IPS DF 4.7 (cell line): ENCODE measurements at regions not wholly inside any gene's neighbourhood (a gene's known extent, or its start where the extent isn't known, plus 50 kb on each side); places are given as distances from the start of the nearest gene placed in this dataset.

Experiments
- DNase-seq: peaks from one replicate; pipeline ENCODE4 v3.0.0-alpha.2; 2013; ENCODE audit warnings: low spot score; ENCODE audit errors: extremely low read depth

DNA sequence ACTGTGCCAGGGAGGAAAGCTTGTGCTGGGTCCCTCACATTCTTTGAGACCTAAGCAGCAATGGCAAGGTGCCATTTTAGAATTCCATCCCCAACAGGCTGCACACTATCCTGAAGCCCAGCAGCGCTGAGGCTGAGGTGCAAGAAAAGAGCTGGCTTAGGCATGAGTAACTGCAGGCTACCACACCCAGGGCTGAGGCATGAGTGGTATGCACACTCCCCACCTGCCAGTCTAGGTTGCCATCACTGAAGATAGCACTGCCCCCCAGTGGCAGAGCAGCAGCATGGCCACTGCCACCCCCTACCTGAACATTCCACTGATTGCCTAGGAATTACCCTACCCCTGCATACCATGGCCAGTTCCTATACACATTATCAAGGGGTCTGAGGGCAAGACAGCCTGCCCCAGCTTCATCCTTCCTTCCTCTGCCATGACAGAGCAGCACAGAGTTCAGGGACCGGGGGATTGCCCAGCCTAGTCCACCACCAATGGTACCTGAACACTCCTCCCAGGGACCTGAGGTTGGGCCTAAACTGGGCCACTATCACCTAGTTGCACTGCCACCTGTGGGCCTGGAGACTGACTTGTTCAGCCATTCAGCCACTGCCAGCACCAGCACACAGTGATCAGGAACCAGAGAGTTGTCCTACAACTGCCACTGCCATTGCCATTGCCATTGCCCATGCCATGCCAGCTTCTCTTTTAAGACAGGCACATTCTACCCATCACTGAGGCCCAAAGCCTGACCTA, 129.8 kb downstream of the SATB1 start:
- peak; percentile 74 for DNase-seq

DNA sequence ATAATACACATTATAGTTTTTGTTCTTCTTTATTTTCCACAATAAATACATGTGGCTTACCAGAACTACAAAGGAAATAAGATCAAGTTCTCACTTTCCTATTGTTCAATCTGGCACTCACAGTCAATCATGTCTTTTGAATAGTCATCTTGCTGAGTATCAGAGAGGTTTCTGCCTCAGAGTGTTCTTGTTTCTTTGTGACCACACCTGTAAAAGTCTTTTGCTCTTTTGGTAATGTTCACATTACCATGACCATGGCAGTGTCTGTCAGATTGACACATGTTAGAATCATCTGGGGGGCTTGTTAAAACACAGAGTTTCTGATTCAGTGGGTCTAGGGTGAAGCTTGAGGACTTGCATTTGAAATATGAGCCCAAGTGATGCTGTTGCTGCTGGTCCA, 135.0 kb downstream of the SATB1 start:
- DNase-seq, result no peak

DNA sequence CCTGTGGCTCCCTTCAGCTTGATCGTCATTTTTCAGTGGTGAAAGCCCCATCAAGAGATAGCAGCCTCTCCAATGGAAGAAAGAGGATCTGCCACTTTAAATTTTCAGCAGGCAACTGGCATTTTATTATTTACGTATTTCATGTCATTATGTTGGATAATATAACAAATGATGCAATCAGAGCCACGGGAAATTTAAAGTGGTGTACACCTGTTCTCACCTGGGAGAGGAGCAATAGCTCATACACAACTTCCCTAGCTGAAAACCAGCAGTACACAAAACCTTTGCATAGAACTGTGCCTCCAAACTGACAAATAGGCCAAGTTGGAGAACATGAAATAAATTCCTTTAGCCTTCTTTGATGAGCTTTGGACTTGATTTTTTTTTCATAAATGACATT, 136.9 kb downstream of the SATB1 start:
- no peak for DNase-seq

DNA sequence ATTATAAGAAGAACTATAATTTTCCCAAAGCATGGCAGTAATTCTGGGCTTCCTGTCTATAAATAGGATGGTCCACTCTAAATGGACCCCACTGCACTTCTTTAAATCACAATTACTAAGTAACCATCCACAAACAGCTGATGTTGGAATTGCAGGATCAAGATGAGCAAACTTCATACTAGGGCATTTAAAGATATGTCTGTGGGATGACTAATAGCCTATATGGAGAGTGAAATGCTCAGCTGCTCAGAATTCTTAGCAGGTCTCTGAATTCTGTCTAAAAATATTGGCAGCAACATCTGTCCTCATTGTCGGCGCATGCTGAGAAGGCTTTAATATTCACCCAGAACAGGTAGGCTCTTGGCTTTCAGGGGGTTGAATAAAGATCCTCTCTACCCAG, 140.4 kb downstream of the SATB1 start:
- DNase-seq, result no peak

DNA sequence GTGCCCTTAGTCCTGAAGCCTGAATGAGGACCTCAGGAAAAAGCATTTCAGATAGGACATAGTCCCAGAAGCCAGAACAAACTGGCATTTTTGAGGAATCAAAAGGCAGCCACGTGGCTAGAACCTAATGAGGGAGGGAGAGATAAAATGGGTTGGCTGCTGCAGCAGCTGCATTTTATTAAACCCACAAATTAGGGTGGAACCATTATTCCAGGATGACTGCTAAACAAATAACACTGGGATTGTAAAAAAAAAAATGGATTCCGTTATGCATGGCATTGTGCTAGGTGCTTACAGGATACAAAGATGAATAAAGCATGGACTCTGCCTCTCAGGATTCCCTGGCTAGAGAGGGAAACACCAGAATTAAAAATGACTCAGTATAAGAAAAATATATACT, 141.5 kb downstream of the SATB1 start:
- DNase-seq, result no peak

DNA sequence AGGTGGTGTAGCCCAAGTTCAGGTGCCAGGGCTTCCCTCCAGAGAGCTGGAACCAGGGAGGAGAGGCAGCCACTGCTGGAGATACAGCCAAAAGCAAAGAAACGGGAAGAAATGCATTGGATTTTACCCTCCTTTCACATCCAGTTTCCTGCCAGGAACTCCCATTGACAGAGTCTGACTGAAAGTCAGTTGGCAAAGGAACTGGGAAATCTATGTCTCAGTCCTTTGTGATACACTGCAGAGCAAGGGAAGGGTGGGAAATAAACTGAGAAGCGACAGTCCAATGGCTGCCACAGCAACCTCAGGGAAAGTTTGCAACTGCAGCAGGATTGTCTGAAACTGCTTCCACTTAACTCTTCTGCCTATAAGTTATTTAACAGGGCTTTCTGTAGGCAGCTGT, 142.6 kb downstream of the SATB1 start:
- DNase-seq, result no peak

DNA sequence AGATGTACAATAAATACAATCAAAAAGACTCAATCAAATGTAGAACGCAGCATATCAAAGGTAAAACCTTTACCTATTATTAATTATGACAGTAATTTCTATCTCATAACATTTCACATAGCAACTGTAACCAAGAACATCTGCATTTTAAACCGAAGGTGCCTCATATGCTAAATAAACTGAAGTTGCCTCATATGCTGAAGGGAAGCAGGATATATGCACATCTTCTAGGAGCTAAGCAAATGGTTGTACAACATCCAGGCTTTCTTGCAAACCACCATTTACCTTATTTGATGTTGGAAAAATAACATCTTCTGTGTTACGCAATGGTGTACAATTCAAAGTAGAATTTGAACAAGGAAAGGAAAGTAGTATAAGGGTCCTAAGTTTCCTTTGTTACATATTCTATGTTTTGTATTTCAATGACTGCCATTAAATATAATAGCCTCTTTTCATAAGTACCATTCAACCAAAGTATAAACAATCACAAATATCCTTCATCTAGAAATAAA, 145.9 kb downstream of the SATB1 start:
- no peak for DNase-seq

DNA sequence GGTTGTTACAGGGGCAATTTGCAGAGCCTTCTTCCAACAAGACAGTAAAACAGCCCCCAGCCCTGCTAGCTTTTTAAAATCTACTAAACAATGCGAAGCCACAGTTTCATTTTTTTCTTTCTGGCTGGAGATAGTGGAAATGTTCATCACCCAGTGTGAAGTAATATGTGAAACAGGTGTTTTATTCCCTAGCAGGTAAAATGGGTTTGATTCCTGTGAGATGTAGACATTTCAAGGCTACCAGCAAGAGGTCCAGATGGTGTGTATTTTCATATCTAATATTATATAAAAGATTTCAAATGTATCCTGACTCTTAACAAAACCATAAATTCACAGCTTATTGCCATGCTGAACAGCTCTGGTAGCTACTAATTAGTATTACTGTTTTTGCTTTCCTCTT, 160.3 kb downstream of the SATB1 start:
- no peak for DNase-seq

DNA sequence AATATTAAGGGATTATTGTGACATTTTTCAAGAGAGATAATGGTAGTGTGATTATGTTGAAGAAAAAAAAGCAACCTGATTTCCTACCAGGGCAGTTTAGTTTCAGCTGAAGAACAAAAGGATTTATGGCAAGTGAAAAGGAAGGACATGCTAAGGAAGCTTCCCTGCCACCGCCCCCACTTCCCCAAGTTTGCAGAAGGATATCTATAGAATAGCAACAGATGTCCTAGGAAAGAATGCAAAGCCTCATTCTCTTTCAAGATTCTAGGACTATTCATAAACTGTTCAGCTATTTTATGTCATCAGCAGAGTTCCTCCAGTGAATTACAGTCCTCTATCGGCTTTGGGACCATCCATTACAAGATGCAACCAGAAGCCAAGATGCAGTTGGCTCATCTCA, 160.8 kb downstream of the SATB1 start:
- no peak for DNase-seq

DNA sequence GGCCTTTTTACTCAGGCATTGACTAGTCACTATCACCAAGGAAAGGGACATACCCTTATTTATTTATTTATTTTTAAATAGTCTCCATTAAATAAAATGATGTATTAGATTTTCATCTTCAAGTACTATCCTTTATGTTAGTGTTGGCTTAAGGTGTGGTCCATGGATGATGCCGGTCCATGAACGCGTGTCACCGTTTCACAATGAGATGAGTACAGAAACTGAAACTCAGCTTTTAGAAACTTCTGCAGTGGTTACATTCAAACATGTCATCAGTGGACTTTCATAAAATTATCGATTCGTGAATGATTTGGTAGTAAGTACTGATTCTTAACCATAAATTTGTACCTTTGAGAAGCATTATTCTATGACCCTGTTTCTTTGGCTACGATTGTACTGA, 166.6 kb downstream of the SATB1 start:
- no peak for DNase-seq

DNA sequence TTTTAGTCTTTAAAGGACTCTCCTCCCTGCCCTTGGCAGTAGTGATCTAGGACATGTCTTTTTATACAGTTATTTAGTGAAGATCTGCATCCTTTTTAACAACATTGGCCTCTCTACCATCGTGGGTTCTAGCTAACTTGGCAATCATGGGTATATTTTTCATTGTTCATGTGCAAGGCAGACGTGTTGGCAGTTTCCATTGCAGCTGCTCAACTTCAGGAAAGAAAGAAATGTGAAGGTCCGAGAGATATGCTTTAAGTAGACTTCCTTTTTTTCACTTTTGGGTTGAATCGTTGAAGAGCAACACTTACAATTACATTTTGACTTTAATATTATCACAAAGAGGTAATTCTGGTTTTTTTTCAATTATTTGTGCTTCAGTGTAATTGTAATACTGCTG, 172.6 kb downstream of the SATB1 start:
- DNase-seq, result no peak

DNA sequence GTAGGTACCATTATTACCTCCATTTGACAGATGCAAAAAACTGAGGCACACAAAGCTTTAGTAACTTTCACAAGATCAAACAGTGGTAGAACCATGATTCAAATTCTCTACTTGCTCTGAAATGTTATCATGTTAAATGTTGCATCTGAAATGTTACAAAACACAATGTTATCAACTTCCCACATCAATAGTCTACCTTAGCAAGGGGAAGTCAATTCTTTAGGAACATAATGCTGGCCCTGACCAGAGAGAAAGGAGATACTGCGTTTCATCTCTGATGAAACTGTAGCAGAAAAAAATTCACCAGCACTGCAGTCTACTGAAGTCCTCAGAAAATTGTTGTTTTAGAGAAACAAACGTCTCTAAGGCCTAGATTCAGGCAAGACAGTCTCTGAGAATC, 174.1 kb downstream of the SATB1 start:
- DNase-seq, result no peak

DNA sequence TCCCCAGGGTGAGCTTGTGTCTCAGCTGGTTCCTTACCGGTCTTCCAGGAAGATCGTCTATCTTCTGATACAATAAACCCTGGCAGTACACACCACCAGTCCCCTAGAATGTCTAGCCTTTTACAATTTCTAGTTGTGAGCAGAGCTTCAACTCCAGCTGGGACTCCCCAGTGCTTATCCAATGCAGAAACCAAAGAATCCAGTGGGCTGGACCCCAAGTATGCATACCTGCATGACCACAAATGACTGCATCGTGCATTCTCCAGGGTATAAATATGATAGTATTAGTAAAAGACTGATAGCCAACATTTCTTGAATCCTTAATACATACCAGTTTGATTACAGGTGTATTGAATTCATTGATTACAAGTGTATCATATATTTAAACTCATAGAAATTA, 176.0 kb downstream of the SATB1 start:
- DNase-seq, result no peak

DNA sequence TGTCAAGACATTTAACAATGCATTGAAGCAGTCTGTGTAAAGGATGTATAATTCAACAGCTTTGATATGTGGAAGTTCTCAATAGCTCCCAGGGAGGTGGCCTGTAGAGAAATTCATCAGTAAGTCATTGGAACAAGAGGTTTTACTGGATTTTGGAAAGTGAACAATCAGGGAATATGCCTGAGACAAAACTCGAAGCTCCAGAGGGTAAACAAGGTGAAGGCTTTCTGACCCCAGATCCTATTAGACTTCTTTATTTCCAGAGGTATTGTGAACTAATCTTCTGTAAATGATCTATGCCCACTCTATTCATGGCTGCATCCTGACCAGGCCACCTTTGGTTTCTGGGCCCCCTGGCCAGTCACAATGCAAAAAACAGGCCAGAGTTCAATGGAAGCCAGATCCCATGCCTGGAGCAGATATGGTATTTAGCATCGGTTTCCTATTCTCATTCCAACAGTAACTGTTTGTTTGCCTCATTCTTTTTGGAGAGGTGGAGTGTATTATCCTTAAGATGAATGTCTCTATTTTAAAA, 177.3 kb downstream of the SATB1 start:
- no peak for DNase-seq

DNA sequence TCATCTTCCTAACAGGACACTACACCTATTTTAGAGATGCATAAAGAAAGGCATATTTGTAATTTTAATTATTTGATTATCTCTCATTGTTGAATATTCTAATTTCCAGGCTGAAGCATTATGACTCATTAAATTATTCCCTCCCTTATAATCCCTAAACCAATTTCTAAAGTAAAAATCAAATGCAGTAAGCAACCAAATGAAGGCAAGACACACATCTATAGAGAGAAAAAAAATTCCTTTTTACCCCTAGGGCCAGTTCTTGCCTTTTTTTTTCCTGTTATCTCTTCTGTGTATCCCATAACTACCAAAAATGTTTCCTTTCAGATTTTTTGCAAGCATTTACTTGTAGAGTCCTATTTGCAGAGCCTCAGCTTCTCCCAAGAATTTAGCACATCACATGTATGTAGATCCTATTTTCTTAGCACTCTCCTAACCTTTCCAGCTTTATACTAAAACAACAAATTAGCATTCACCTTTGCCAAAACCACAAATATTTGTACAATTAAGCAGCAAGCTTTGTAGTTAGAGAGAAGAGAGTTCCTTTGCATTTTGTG, 177.9 kb downstream of the SATB1 start:
- DNase-seq, result no peak

DNA sequence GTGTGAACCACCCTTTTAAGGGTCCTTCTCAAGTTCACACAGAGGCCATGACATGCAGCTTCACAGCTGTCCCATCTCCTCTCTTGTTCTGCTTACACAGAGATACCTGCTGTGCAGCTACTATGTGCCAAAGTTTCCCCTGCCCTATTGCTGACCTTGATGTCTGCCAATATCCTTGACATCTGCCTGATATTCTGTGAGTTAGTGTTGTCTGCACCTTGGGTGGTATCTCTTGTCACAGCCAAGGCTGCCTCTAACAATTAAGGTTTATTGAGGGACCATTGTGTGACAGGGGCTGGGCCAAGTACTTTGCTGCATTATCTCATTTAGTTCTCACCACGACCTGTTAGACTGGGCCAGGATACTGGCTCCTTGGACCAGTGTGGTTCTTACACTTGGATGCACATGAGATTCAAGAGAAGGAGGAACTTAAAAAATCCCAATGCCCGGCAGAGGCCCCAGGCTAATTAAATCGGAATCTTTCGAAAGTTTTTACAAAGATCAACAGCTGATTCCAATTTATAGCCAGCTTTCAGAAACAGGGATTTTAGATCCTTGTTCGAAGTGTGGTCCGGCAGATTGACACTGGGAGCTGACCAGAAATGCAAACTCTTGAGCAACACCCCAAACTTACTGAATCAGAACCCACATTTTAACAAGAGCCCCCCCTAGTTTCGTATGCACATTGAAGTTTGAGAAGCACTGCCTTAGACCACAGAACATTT, 178.6 kb downstream of the SATB1 start:
- no peak for DNase-seq

DNA sequence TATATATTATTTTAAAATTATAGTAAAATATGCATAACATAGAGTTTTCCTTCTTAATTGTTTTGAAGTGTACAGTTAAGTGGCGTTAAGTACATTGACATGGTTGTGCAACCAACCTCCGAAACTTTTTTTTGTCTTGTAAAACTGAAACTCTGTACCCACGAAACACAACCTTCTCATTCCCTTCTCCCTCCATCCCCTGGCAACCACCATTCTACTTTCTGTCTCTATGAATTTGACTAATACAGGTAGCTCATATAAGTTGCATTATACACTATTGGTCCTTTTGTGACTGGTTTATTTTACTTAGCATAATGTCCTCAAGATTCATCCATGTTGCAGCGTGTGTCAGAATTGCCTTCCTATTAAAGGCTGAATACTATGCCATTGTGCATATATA, 179.4 kb downstream of the SATB1 start:
- no peak for DNase-seq

DNA sequence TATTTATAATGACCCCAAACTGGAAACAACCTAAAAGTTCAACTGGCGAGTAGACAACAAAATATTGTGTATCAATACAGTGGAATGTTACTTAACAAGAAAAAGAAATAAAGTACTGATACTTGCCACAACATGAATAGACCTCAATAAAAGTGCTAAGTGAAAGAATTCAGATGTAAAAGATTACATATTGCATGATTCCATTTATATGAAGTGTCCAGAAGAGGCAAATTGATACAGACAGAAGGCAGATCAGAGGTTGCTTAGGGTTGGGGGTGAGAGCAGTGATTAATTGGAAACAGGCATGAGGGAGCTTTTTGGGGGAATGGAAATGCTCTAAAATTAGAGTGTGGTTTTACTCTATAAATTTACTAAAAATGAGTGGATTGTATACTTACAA, 183.3 kb downstream of the SATB1 start:
- no peak for DNase-seq

DNA sequence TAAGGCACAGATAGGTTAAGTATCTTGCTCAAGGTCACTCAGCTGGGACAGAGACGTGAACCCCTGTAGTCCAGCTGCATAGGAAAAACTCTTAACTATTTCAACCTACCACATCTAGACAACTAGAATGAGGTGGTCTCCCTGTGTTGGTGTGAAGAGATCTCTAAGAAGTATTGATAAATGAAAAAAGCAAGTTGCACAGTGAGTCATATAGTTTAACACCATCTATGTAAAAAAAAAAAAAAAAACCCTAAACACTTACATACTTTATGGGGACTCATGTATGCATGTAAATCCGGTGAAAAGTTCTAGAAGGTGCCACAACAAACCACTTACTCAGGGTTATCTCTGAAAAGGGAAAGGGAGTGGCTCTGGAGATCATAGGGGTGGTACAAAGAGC, 185.5 kb downstream of the SATB1 start:
- DNase-seq, result no peak

DNA sequence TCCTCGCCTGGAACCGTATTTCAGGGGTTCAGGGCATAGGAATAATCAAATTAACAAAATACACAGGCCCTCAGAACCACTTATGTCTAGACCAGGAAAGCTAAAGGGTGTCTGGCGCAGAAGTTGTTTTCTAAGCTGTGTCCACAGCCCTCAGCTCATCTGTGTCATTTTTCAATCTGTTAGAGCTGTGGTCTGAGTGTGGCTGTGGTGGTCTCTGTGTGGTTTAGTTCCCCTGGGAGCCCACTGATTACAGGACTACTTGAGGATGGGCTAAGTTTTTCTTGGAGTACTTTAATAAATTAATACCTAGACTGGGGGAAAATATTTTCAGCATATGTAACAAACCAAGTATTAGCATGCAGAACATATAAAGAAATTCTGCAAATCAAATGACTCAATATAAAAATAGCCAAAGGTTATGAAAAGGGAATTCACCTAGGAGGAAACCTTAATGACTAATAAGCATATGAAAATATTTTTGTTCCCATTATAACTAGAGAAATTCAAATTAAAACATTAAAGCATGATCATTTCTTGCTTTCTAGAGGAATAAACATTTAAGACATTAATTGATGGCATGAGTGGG, 186.3 kb downstream of the SATB1 start:
- no peak for DNase-seq

DNA sequence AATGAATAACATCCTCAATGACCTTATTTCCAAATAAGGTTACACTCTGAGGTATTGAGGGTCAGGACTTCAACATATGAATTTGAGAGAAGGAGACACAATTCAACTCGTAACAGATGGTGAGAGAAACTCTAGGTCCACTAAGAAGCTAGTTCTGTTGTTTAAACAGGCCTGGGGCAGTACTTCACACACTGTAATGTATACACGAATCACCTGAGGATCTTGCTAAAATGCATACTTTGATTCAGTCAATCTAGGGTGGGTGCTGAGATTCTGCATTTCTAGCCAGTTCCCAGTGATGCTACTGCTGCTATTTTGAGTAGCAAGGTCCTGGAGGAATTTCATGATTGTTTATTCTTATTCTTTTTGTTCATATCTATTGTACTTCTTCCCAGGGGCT, 186.8 kb downstream of the SATB1 start:
- DNase-seq, result no peak
